H54 (cell line): ENCODE measurements at regions not wholly inside any gene's neighbourhood (a gene's known extent, or its start where the extent isn't known, plus 50 kb on each side); places are given as distances from the start of the nearest gene placed in this dataset.

Experiments used
- DNase-seq: peaks from one replicate; pipeline ENCODE4 v3.0.0; 2011; ENCODE audit warnings: low spot score, mixed read lengths; ENCODE audit not compliant: insufficient read length
- FAIRE-seq: peaks from 3 replicates; lab custom pipeline; 2011; peaks lifted over from hg19 to GRCh38; lab: Jason Lieb, UNC
- POLR2A ChIP-seq: IDR thresholded peaks from 2 replicates; pipeline ENCODE4 v1.6.1; 2011; ENCODE audit warnings: low read depth, mild to moderate bottlenecking, low read length

DNA sequence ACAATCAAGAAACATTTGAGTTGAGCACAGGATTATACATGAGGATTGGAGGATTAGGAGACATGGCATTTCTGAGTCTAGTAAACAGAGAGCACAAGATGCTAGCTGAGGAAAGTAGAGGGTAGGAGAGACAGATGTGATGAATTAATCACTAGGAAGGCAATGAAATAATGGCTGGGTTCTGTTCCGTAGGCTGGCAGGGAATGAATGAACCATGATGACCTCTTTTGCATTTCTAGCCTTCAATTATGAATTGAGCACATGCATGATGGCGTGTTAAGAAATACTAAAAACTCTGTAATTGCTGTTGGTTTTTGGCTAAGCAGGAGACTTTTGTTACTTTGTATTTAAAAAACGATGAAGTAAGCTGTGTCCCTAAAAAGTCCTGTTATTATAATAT lies 420.0 kb upstream of the TLE4 start:
- TF ChIP-seq POLR2A: no peak
- no peak for DNase-seq
- no peak for FAIRE-seq

DNA sequence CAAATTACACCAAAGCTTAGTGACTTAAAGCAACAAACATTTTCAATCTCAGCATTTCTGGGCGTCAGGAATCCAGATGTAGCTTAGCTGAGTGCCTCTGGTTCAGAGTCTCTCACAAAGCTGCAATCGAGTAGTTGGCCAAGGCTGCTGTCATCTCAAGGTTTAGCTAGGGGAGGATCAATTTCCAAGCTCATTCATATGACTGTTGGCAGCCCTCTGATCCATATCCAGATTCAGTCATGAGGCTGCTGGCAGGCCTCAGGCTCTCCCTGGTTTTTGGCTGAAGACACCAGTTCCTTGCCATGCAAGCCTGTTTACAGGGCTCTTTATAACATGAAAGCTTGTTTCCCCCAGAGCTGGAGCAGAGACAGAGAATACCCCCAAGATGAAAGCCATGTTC lies 419.5 kb upstream of the TLE4 start:
- FAIRE-seq: peak; percentile 61

DNA sequence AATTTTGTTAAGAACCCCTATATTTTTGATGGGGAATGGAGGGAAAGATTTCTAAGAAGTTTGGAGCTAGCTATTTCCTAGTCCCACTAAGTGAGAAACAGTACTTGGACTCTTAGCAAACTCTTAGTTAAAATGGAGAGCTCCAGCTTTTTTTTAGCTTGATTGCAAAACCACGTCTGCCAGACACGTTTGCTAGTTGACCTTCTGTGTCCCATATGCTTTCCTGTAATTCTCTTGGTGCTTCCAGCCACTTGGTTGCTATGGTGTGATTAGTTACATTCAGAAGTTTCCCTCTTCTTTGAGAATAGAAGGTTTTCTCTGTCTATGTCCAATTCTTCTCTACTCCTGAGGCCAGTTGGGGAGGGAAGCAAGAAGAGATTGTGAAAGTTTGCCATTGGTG lies 417.0 kb upstream of the TLE4 start:
- no peak for TF ChIP-seq POLR2A
- DNase-seq (no peak), FAIRE-seq (peak; percentile 43)

More for the DNA sequence above, 419.5 kb upstream of the TLE4 start:
- TF ChIP-seq POLR2A: no peak
- no peak for DNase-seq

DNA sequence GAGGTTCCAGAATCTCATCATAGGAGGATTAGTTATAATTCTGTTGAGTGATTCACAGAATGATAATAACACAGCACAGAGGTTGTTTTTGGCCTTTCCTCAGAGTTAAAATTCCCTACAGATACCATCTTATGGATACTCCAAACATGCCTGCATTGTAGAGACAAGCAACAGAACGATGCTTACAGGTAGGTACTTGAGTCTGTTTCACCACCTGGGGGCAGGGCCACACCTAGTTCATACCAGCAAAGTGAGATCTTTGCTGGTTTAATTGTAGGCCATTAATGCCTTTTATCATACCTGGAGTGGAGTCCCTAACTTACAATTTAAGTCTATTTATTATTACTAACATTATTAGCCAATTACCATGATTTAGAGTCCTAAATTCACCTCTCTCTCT lies 416.5 kb upstream of the TLE4 start:
- no peak for TF ChIP-seq POLR2A
- FAIRE-seq: no peak
- DNase-seq: no peak

DNA sequence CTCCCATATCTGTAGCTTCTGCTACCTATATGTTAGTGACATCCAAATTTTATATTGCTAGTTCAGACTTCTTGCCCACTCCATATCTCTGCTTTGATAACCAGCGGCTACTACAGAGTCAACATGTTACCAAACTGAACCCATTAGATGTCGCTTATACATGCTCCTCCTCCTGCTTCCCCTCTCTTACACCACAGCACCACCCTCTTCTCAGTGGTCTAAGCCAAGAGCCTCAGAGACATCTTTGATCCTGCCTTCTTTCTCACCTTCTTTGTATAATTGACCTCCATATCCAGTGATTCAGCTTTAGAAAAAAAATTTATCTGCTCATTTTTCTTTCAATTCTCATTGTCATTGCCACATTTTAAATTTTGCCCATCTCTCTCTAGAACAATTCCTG lies 408.2 kb upstream of the TLE4 start:
- TF ChIP-seq POLR2A: no peak
- no peak for DNase-seq
- peak; percentile 45 for FAIRE-seq

DNA sequence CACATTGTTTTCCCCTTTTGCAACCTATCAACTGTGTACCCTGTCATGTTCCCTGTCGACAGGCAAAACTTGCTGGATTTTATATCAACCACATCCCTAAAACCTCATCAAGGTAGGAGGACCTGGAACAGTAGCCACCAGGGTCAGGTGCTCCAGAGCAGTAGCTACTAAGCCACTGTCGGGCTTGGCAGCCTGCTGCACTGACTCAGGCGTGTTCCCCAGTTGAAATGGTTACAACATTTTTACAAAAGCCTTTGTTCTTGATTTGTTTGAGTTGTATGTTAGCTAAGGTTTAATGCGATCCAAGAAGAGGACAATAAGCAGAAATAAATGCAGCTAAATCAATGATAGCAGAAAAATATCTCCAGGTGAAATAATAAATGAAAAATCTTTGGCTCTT lies 407.4 kb upstream of the TLE4 start:
- no peak for TF ChIP-seq POLR2A
- FAIRE-seq (peak; percentile 80), DNase-seq (no peak)

DNA sequence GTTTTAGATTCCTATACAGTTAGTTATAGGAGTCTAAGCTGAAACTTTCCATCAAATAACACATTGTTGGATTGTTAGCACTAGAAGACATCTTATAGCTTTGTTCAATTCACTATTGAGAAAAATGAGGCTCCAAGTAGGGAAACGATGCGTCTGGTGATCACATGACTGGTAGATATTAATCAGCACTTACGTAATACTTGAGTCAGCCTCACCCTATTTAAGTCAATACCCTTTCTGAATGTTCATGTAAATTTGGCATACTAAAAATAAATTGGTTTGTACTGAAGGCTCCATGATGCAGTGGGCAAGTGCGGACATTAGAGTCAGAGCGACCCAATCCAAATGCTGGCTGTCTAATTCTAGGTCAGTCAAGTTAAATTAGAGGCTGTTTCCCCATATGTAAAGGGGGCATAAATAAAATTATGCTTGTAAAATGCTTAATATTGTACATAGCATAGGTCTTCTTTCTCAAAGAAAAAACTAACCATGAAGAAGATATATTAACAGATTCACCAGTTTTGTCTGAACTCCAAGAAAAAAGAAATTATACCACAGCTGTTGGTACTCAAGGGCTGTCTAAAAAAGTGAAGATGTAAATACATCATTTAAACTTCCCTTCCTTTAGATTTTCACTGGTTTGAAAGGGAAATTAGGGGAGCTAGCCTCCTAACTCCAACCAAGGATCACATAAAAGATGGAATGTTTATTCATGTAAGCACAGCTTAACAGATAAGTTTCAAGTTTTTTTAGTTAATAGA lies 406.6 kb upstream of the TLE4 start:
- TF ChIP-seq POLR2A: no peak
- FAIRE-seq (peak; percentile 96), DNase-seq (no peak)

DNA sequence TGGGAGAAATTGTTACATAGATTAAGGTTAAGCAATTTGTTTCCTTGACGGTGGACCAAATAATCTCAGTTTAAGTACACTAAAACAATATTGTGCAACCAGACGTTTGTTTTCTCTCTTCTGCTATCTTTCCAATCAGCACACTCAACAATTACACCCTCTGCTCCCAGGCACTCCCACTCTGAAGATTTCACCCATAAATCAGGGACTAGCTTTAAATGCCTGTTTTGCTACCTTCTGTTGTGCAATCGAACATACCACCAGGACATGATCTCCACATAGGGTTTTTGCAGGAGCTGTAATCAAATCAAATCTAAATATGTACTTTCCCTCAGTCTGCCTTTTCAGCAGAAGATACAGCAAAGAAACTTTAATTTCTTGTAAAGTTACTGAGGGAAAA lies 405.8 kb upstream of the TLE4 start:
- TF ChIP-seq POLR2A: no peak
- DNase-seq (no peak), FAIRE-seq (peak; percentile 85)

DNA sequence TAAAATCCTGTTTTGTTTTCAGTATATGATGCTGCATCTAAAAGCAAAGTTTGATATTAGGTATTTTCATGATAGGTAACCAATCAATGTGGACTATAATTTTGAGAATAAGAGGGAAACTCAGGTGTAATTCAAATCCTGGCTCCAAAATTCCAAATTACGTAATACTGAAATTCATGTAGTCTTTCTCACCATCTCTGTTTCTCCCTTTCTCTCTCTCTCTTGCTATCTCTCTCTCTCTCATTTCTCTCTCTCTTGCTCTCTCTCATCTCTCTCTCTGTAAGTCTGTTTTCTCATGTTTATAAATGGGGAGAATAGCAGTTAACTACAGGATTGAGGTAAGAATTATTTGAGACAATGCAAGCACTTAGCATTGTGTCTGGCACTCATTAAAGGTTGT lies 401.1 kb upstream of the TLE4 start:
- no peak for TF ChIP-seq POLR2A
- DNase-seq (no peak), FAIRE-seq (peak; percentile 20)

DNA sequence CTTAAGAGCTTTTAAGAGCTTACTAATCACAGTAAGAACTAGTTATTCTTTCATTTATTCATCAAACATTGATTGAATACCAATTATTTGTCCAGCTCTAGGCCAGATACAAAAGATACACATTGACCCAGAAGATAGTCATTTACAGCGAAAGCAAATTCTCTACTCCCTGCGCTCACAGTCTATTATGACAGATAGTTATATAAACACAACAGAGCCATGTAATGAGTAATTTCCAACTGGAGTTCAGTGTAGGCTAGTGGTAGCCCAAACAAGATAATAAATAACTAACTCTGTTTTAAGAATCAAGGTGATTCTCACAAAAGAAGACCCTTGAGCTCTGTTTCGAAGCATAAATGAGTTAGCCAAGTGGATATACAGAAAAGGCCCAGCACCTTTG lies 397.8 kb upstream of the TLE4 start:
- DNase-seq: no peak
- TF ChIP-seq POLR2A: no peak
- FAIRE-seq: no peak

DNA sequence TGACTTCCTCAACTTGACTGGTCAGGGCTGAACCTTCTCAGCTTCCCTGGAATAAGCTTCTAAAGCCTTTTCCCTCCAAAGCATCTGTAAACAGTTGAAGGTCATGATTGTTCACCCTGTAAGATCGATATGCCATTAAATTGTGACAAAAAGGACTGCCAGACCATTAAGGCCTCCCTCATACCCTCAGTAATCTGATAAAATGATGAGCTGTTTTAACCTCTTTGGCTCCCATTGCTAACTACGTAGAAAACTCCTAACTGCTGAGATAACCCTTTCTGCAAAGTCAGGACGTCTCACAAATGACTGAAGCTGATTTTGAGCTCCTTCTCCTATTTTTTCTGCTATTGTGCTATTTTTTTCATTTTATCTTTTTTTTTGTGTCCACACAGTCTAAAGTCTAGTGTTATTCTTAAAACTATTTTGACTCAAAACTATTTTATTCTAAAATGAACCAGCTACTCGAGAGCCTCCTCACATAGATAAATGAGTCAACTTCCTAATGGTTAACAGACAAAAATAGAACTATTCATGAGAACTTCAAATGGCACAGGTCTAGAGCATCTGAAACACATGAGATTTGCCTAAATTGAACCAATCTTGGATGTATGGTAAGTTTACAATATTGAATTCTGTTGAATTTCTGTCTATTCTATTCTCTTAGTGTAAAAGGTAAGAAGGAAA lies 395.6 kb upstream of the TLE4 start:
- FAIRE-seq (peak; percentile 84), DNase-seq (no peak)
- no peak for TF ChIP-seq POLR2A

DNA sequence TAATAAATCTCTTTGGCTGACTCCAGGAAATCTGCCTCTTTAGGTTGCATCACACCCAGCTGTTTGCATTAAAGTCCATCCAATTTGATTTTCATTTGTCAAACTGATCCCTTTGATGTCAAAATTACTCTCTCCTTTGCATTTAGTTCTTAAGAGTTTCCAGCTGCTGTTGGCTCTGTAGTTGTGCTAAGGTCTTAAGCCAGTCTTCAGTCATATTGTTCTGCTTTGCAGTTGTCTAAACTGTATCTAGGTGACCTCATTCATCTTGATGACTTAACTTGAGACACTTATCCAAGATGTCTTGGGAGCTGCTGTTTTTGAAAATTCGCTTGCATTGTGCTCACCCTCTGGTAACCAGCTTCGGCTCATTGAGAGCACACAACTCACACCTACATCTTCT lies 386.9 kb upstream of the TLE4 start:
- no peak for TF ChIP-seq POLR2A
- FAIRE-seq: peak; percentile 55
- DNase-seq: no peak

DNA sequence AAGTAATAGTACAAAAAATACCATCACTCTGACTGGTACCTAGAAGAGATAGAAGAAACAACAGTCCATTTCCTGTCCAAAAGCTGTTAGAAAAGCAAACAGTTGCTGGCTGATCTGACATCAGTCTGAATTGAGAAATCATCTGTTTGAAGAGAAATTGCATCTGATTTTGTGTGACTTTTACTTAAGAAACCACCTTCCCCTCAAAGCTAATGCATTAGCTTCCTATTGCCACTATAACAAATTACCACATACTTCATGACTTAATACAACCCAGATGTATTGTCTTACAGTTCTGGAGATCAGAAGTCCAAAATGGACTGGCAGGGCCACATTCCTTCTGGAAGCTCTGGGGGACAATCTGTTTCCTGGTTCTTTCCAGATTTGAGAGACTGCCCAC lies 385.9 kb upstream of the TLE4 start:
- FAIRE-seq (no peak), DNase-seq (no peak)

DNA sequence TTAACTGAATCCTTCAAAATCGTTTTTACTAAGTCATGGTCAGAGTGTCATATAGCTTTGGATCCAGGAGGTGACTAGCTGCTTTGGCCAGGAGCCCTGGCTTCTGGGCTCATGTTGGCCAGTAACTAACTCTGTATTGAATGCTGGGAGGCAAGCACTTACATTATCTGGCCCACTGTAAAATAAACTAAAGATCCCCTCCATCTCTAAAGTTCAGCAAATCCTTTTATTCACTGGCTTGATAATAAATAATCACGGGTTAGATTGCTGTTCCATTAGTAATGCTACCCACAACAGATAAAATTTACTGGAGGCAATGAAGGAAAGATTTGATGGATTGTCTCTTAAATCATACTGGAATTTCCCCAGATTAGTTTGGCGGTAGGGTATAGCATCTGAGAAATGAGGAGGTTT lies 382.2 kb upstream of the TLE4 start:
- FAIRE-seq (peak; percentile 99), DNase-seq (peak; percentile 55)
- no peak for TF ChIP-seq POLR2A

More for the DNA sequence above, 385.9 kb upstream of the TLE4 start:
- TF ChIP-seq POLR2A: no peak

DNA sequence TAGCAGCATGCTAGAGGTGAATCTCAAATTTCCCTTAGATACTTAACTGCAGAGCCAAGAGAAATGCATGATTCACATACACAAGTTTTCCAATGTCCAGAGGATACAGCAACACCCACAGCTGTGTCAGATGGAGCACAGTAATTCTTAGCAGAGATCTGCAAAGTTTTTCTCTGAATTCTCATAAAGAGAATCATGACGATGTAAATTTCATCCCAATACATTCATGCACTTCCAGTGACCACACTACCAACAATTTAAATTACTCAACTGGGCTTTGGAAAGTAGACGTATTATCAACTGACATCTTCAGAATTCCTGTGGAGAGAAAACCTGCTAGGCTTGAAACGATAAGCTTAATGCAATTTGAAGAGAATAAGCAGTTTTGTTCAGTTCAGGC lies 378.8 kb upstream of the TLE4 start:
- FAIRE-seq: peak; percentile 84
- TF ChIP-seq POLR2A: no peak
- no peak for DNase-seq
